ENCODE measurements at regions not wholly inside any gene's neighbourhood (a gene's known extent, or its start where the extent isn't known, plus 50 kb on each side); places are given as distances from the start of the nearest gene placed in this dataset.

- no peak for TF ChIP-seq POLR2AphosphoS5 (IDR thresholded peaks at IDR 0.05)
- no peak for TF ChIP-seq POLR2A (IDR thresholded peaks at IDR 0.05)
- TF ChIP-seq, protein P1, sequence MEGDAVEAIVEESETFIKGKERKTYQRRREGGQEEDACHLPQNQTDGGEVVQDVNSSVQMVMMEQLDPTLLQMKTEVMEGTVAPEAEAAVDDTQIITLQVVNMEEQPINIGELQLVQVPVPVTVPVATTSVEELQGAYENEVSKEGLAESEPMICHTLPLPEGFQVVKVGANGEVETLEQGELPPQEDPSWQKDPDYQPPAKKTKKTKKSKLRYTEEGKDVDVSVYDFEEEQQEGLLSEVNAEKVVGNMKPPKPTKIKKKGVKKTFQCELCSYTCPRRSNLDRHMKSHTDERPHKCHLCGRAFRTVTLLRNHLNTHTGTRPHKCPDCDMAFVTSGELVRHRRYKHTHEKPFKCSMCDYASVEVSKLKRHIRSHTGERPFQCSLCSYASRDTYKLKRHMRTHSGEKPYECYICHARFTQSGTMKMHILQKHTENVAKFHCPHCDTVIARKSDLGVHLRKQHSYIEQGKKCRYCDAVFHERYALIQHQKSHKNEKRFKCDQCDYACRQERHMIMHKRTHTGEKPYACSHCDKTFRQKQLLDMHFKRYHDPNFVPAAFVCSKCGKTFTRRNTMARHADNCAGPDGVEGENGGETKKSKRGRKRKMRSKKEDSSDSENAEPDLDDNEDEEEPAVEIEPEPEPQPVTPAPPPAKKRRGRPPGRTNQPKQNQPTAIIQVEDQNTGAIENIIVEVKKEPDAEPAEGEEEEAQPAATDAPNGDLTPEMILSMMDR (IDR thresholded peaks at IDR 0.05): no peak
Observed at GRCh38 chr16:65774350-65774749, 592.1 kb upstream of the CDH5 start.

Measured in breast epithelium (tissue), 3 donors.